HG03460 (cell line): ENCODE measurements at regions not wholly inside any gene's neighbourhood (a gene's known extent, or its start where the extent isn't known, plus 50 kb on each side); places are given as distances from the start of the nearest gene placed in this dataset.

Experiments
- ATAC-seq: cut with Tn5 transposase; IDR thresholded peaks from one replicate; pipeline ENCODE4 v1.9.1; 2021; ENCODE audit not compliant: unreplicated experiment

GRCh38 chr2:5986801-5987787, 294.9 kb downstream of the SOX11 start:
- ATAC-seq = no peak

GRCh38 chr2:5988120-5988519, 295.9 kb downstream of the SOX11 start:
- ATAC-seq = no peak

DNA sequence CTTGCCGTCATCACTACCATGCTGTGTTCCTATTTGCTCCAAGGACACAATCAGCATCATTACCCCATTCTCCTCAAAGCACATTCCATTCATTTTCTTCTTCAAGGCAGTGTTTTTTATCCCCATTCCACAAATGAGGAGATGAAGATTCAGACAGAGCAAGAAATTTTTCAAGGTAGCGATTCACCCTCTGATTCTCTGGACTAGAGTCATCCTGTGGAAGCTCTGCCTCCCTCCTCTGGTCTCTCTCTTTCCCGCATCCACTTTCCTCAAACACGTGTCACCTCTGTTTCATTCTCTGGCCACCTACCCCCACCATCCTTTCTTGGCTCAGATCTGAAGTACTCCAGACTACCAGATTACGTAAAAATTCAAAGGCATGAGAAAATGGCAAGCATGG, 297.9 kb downstream of the SOX11 start:
- no peak for ATAC-seq

DNA sequence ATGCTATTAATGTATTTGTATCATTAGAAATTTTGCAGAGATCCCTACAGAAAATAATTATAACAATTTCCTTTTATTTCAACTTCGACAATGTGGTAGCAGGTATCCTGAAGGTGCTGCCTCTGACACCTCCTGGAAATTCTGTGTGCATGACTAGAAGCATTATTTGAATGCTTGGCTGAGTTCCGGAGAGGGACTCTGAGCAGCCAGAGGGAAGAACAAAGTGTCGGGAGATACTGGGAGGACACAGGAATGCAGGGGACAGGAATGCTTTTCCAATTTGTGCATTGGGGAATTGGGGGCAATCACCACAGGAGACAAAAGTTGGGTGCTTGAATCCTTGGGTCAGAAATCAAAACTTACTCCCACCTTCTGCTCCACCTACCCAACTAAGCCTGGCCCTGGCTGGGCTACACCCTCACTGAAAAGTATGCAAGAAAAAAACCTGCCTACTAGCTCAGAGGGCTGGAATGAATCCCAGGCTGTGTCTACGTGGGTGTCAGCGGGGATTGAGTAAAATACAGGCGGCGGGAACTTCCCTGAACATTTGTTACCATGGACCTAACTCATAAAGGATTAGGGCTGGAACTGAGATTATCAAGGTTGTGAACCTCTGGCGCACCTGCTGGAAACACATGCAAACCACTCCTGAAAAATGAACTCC, 299.3 kb downstream of the SOX11 start:
- no peak for ATAC-seq

- no peak for ATAC-seq
These were observed 303.6 kb downstream of the SOX11 start for GRCh38 chr2:5995832-5996231.

DNA sequence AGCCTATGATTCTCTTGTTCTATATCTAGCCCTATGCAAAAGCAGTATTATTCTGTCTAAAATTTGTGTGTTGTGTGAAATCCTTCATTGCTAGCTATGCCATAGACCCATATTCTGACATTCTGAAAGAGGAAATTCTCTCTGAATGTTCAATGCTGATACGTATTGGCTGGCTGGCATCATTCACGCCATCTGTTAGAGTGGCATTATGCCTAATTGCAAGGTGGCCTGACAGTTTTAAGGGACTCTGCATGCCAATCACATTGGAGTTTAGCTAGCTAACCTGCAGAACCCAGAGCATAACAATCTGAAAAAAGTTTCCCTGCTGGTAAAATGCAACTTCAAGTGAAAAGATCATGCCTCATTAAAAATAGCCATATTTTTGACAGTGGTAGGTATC, 316.0 kb downstream of the SOX11 start:
- no peak for ATAC-seq

- no peak for ATAC-seq
These were observed 316.5 kb downstream of the SOX11 start for GRCh38 chr2:6008726-6009125.

GRCh38 chr2:6010163-6010562, 318.0 kb downstream of the SOX11 start:
- ATAC-seq = no peak

GRCh38 chr2:6011921-6012320, 319.7 kb downstream of the SOX11 start:
- no peak for ATAC-seq

DNA sequence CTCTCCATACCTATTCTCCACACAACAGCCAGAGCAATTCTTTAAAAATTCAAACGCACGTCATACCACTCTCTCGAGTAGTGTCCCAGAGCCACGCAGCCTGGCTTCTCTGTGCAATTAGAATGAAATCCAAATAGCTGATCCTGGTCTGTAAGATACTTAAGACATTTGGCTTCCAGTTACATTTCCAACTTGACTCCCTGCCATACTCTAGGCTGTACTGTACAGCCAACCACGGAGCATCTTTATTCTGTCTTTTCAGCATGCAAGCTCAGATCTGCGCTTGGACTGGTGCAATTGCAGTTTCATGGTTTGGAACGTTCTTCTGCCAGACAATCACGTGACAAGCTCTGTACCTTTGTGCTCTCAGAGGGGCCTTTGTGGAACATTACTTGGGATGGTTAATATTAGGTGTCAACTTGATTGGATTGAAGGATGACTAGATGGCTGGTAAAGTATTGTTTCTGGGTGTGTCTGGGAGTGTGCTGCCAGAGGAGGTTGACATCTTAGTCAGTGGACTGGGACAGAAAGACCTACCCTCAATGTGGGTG, 325.6 kb downstream of the SOX11 start:
- no peak for ATAC-seq

- ATAC-seq = no peak
These were observed 332.0 kb downstream of the SOX11 start for GRCh38 chr2:6024229-6024628.

DNA sequence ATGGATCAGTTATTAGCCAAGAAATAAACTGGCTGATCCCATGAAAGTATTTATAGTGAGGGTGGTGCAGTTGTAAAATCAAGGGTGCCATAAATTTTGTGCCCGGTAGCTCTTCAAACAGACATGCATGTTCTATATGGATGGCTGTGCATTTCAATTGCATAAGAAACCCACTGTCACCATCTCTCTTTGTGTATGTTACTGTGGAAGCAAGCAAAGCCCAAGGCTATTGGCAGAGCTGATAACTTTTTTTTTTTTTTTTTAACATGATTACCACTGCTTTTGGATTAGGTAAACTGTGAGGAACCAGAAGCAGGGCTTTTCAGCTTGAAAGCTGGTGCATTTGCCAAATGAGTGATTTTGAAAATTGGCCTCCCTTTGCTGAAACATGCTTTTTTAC, 332.6 kb downstream of the SOX11 start:
- no peak for ATAC-seq

DNA sequence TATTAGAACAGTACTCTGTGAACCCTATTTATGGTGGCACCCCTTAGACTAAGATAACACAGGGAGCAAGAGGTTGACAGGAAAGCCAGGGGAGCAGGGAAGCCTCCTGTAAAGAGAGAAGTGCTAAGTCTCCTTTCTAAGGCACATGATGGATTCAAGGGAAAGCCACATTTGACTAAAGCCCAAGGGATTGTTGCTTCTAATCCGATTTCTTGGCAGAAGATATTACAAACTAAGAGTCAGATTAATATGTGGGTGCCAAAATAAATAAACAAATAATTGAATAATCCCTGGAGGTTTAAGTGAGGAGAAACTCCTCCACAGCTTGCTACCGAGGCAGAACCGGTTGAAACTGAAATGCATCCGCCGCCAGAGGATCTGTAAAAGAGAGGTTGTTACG, 333.2 kb downstream of the SOX11 start:
- ATAC-seq = no peak

DNA sequence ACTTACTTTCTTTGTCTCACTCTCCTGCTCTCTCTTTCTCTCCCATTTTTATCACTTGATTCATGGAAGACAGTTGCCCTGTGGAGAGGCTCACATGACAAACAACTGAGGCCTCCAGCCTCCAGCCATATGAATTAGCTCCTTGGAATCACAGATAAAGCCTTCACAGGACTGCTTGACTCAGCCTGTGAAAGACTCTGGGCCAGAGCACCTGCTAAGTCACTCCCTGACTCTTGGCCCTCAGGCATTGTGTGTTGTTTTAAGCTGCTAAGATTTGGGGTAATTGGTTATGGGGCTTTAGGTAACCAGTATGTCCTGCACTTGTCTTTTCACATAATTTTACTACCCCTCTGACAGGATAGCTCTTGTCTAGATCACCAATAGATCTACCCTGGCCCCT, 334.9 kb downstream of the SOX11 start:
- ATAC-seq = no peak

DNA sequence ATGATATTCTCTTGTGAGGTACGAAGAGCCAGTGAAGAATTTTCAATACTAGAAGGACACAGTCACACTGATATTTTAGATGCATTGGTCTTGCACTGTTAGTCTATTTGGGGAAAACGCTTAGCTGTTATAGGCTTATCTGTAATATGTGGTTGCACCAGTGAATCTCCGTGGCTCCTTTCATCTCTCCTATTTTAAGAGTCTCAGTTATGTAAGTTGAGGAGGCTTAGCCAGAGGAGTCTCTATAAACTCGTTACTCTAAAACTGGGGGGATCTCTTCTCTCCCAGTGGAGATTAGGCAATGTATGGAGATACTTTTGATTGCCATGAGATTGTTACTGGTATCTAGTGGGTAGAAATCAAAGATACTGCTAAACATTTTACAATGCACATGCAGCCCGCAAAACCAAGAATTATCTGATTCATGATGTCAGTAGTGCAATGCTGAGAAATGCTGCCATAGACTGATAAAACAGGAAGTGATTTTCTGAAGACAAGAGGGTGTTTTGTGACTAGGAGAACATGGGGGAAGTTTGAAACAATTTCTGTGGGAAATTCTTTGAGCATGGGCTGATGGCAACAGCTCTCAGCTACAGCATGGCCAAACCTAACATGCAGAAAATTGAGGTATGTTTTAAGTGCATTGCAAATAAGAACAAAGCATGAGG, 339.1 kb downstream of the SOX11 start:
- ATAC-seq = no peak

DNA sequence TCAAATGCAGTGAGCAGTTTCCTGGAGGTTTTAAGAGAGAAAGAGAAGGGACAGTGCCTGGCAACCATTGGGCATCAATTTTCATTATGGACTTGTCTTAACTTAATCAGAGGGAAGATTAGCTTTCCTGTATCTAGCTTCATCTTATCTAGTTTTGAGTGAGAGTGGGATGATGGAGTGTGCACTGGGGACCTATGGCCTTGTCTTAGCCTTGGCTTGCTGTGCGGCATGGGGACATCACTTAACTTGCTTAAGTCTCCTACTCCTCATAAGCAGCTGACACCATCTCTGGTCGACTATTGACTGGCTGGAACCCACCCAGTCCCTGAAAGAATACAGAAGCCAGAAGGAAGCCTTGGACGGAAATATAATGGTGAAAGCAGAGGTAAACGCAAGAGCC, 344.0 kb downstream of the SOX11 start:
- ATAC-seq = no peak

- ATAC-seq = no peak
These were observed 351.1 kb downstream of the SOX11 start for GRCh38 chr2:6043238-6043637.

GRCh38 chr2:6052649-6053048, 360.5 kb downstream of the SOX11 start:
- no peak for ATAC-seq

DNA sequence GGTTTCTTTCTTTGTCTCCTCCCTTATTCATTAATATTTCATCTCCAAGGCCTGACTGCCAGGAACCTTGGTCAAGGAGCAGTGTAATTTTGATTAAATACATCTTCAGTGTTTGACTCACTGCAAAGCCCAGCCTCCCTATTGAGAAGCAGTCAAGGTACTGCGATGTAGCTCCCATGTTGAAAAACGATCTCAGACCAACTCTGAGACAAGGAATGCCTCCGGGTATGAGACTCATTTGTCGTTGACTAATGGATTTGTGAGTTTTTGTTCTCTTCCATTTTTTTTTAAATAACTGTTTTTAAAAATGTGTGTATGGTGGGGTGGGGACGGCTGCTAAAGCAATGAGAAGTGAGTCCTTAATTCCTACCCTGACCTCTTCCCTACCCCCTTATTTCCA, 361.6 kb downstream of the SOX11 start:
- no peak for ATAC-seq

GRCh38 chr2:6054161-6054671, 362.0 kb downstream of the SOX11 start:
- no peak for ATAC-seq

GRCh38 chr2:6060992-6061663, 368.9 kb downstream of the SOX11 start:
- no peak for ATAC-seq
